ENCODE measurements at regions not wholly inside any gene's neighbourhood (a gene's known extent, or its start where the extent isn't known, plus 50 kb on each side); places are given as distances from the start of the nearest gene placed in this dataset.

- H3K27ac ChIP-seq (ENCODE audit: low read depth in 1 of 2, low read length in 1 of 2) = no peak overlapping the region
- ATAC-seq (ENCODE audit: insufficient read depth, low FRiP score) (no peak), DNase-seq (no peak)
- no peaks in the 10 kb centered on the region for H3K36me3 ChIP-seq (ENCODE audit: control insufficient read depth in 4 of 4, insufficient read depth in 4 of 4, low read length in 4 of 4)
- WGBS, 2 donors = 84 to 96% methylated on average over 1 of the region's 1 CpG
- peaks cover 0 to 6% (median 0%) of the 10 kb centered on the region in 4 donors for H3K9me3 ChIP-seq (ENCODE audit: control insufficient read depth in 4 of 4, insufficient read depth in 3 of 4, low read length in 3 of 4)
- H3K27me3 ChIP-seq (ENCODE audit: control insufficient read depth in 3 of 3, insufficient read depth in 3 of 3, low read length in 2 of 3) = peaks cover 0 to 3% (median 0%) of the 10 kb centered on the region in 3 donors
- no peaks in the 10 kb centered on the region for H3K4me1 ChIP-seq (ENCODE audit: control insufficient read depth in 5 of 5, insufficient read depth in 5 of 5, low read length in 5 of 5)
- TF ChIP-seq, protein P1, sequence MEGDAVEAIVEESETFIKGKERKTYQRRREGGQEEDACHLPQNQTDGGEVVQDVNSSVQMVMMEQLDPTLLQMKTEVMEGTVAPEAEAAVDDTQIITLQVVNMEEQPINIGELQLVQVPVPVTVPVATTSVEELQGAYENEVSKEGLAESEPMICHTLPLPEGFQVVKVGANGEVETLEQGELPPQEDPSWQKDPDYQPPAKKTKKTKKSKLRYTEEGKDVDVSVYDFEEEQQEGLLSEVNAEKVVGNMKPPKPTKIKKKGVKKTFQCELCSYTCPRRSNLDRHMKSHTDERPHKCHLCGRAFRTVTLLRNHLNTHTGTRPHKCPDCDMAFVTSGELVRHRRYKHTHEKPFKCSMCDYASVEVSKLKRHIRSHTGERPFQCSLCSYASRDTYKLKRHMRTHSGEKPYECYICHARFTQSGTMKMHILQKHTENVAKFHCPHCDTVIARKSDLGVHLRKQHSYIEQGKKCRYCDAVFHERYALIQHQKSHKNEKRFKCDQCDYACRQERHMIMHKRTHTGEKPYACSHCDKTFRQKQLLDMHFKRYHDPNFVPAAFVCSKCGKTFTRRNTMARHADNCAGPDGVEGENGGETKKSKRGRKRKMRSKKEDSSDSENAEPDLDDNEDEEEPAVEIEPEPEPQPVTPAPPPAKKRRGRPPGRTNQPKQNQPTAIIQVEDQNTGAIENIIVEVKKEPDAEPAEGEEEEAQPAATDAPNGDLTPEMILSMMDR (IDR thresholded peaks at IDR 0.05; ENCODE audit: control extremely low read depth, extremely low read depth) = no peak
- no peak overlapping the region for H3K9ac ChIP-seq (ENCODE audit: insufficient read depth in 1 of 2, low read length in 2 of 2)
- no peak overlapping the region for H3K4me3 ChIP-seq
Measured at GRCh38 chr12:46682148-46682547, 143.6 kb downstream of the SLC38A4 start.

- Histone ChIP-seq H3K9ac (ENCODE audit: insufficient read depth in 1 of 2, low read length in 2 of 2) (no peak overlapping the region), H3K9me3 (ENCODE audit: control insufficient read depth in 4 of 4, insufficient read depth in 3 of 4, low read length in 3 of 4) (peaks cover 0 to 4% (median 0%) of the 10 kb centered on the region in 4 donors), H3K27ac (ENCODE audit: low read depth in 1 of 2, low read length in 1 of 2) (no peak overlapping the region), H3K36me3 (ENCODE audit: control insufficient read depth in 4 of 4, insufficient read depth in 4 of 4, low read length in 4 of 4) (no peaks in the 10 kb centered on the region), H3K27me3 (ENCODE audit: control insufficient read depth in 3 of 3, insufficient read depth in 3 of 3, low read length in 2 of 3) (peaks cover 0 to 3% (median 0%) of the 10 kb centered on the region in 3 donors), H3K4me1 (ENCODE audit: control insufficient read depth in 5 of 5, insufficient read depth in 5 of 5, low read length in 5 of 5) (no peaks in the 10 kb centered on the region), H3K4me3 (no peak overlapping the region)
- ATAC-seq (ENCODE audit: insufficient read depth, low FRiP score) (no peak), DNase-seq (no peak)
- TF ChIP-seq, protein P1 (IDR thresholded peaks at IDR 0.05; ENCODE audit: control extremely low read depth, extremely low read depth) = no peak
- 13 to 16% methylated on average over 1 of the region's 1 CpG for WGBS, 2 donors
Measured at GRCh38 chr12:46680506-46680905, 145.3 kb downstream of the SLC38A4 start.

DNA sequence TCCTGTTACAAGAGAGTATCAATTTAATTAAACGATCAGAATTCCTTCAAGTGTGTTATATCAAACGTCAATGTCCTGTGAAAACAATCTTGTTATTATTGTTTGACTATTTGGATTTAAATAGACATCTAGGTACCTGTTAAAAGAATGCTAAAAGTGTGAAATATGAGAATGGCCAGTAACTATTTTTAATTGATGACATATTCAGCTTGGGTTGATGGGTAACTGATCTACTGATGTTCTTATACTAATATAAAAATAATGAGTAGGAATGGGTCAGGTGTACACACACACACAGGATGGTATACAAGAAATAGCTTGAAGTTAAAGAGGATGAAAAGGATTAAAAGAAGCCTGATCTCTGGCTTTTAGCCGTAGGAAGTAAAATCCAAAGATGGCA lies 146.0 kb downstream of the SLC38A4 start:
- no peak overlapping the region for H3K9ac ChIP-seq (ENCODE audit: insufficient read depth in 1 of 2, low read length in 2 of 2)
- no peaks in the 10 kb centered on the region for H3K4me1 ChIP-seq (ENCODE audit: control insufficient read depth in 5 of 5, insufficient read depth in 5 of 5, low read length in 5 of 5)
- DNase-seq = no peak
- no peak overlapping the region for H3K4me3 ChIP-seq
- WGBS, 2 donors = 54 to 60% methylated on average over 3 of the region's 3 CpGs
- peaks cover 0 to 4% (median 0%) of the 10 kb centered on the region in 4 donors for H3K9me3 ChIP-seq (ENCODE audit: control insufficient read depth in 4 of 4, insufficient read depth in 3 of 4, low read length in 3 of 4)
- TF ChIP-seq, protein P1 (IDR thresholded peaks at IDR 0.05; ENCODE audit: control extremely low read depth, extremely low read depth) = no peak
- H3K27me3 ChIP-seq (ENCODE audit: control insufficient read depth in 3 of 3, insufficient read depth in 3 of 3, low read length in 2 of 3) = peaks cover 0 to 3% (median 0%) of the 10 kb centered on the region in 3 donors
- no peak for ATAC-seq (ENCODE audit: insufficient read depth, low FRiP score)
- no peak overlapping the region for H3K27ac ChIP-seq (ENCODE audit: low read depth in 1 of 2, low read length in 1 of 2)
- H3K36me3 ChIP-seq (ENCODE audit: control insufficient read depth in 4 of 4, insufficient read depth in 4 of 4, low read length in 4 of 4) = no peaks in the 10 kb centered on the region

DNA sequence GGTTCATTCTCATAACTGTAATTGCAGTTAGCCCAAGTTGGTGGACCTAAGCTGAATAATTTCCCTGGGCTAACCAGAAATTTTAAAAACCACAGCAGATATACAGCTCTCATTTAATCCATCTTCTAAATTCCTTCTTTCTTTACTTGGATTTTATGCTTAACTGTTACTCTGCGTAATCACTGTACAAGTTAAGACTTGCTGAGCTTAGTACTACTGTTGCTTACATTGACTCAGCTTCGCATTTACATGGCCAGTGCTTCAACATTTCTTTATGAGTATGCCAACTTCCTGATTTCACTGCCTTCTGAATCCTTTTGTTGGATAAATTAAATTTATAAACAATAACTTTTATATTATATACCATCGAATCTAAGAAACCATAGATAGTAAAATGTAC lies 147.4 kb downstream of the SLC38A4 start:
- Histone ChIP-seq H3K27ac (ENCODE audit: low read depth in 1 of 2, low read length in 1 of 2) (no peak overlapping the region), H3K4me1 (ENCODE audit: control insufficient read depth in 5 of 5, insufficient read depth in 5 of 5, low read length in 5 of 5) (no peaks in the 10 kb centered on the region), H3K36me3 (ENCODE audit: control insufficient read depth in 4 of 4, insufficient read depth in 4 of 4, low read length in 4 of 4) (no peaks in the 10 kb centered on the region), H3K27me3 (ENCODE audit: control insufficient read depth in 3 of 3, insufficient read depth in 3 of 3, low read length in 2 of 3) (peaks cover 0 to 3% (median 0%) of the 10 kb centered on the region in 3 donors), H3K9ac (ENCODE audit: insufficient read depth in 1 of 2, low read length in 2 of 2) (no peak overlapping the region), H3K4me3 (no peak overlapping the region), H3K9me3 (ENCODE audit: control insufficient read depth in 4 of 4, insufficient read depth in 3 of 4, low read length in 3 of 4) (peaks cover 0 to under 1% (median 0%) of the 10 kb centered on the region in 4 donors)
- no peak for ATAC-seq (ENCODE audit: insufficient read depth, low FRiP score)
- TF ChIP-seq, protein P1 (IDR thresholded peaks at IDR 0.05; ENCODE audit: control extremely low read depth, extremely low read depth) = no peak
- DNase-seq = no peak
- WGBS, 2 donors = 82 to 94% methylated on average over 3 of the region's 3 CpGs
